ENCODE measurements at regions not wholly inside any gene's neighbourhood (a gene's known extent, or its start where the extent isn't known, plus 50 kb on each side); places are given as distances from the start of the nearest gene placed in this dataset.

- DNase-seq: no peak
Observed at GRCh38 chr6:156647140-156647784, 129.9 kb upstream of the ARID1B start.

- no peak for DNase-seq
Observed at GRCh38 chr6:156646496-156646895, 130.7 kb upstream of the ARID1B start.

GRCh38 chr6:156645097-156645496, 132.1 kb upstream of the ARID1B start:
- DNase-seq: no peak

- no peak for DNase-seq
Observed at GRCh38 chr6:156639009-156639721, 138.0 kb upstream of the ARID1B start.

GRCh38 chr6:156638581-156638980, 138.6 kb upstream of the ARID1B start:
- no peak for DNase-seq

- DNase-seq: no peak
Observed at GRCh38 chr6:156634951-156635371, 142.2 kb upstream of the ARID1B start.

- no peak for DNase-seq
Observed at GRCh38 chr6:156634048-156634447, 143.1 kb upstream of the ARID1B start.

GRCh38 chr6:156633291-156633690, 143.9 kb upstream of the ARID1B start:
- DNase-seq: no peak

GRCh38 chr6:156630613-156631302, 146.4 kb upstream of the ARID1B start:
- DNase-seq: no peak

- no peak for DNase-seq
Observed at GRCh38 chr6:156628805-156629204, 148.4 kb upstream of the ARID1B start.

GRCh38 chr6:156627524-156627923, 149.7 kb upstream of the ARID1B start:
- no peak for DNase-seq

- no peak for DNase-seq
Observed at GRCh38 chr6:156622185-156622584, 155.0 kb upstream of the ARID1B start.

GRCh38 chr6:156620331-156620730, 156.8 kb upstream of the ARID1B start:
- no peak for DNase-seq

GRCh38 chr6:156618600-156619205, 158.5 kb upstream of the ARID1B start:
- DNase-seq: no peak

GRCh38 chr6:156617941-156618340, 159.2 kb upstream of the ARID1B start:
- no peak for DNase-seq

GRCh38 chr6:156617376-156617775, 159.8 kb upstream of the ARID1B start:
- DNase-seq: no peak

GRCh38 chr6:156616495-156616894, 160.7 kb upstream of the ARID1B start:
- DNase-seq: no peak

GRCh38 chr6:156613996-156614395, 163.2 kb upstream of the ARID1B start:
- no peak for DNase-seq

GRCh38 chr6:156612361-156612760, 164.8 kb upstream of the ARID1B start:
- no peak for DNase-seq

- DNase-seq: no peak
Observed at GRCh38 chr6:156602066-156602385, 175.2 kb upstream of the ARID1B start.

- no peak for DNase-seq
Observed at GRCh38 chr6:156601152-156602065, 175.8 kb upstream of the ARID1B start.

GRCh38 chr6:156600678-156601077, 176.5 kb upstream of the ARID1B start:
- DNase-seq: no peak
